ENCODE measurements at regions not wholly inside any gene's neighbourhood (a gene's known extent, or its start where the extent isn't known, plus 50 kb on each side); places are given as distances from the start of the nearest gene placed in this dataset.

GRCh38 chrY:8562456-8563090, 774.7 kb upstream of the TSPY4 start:
- DNase-seq (ENCODE audit: low read depth in 3 of 3): no peak

GRCh38 chrY:8564421-8564820, 772.8 kb upstream of the TSPY4 start:
- no peak for DNase-seq (ENCODE audit: low read depth in 3 of 3)

GRCh38 chrY:8566198-8566597, 771.1 kb upstream of the TSPY4 start:
- no peak for DNase-seq (ENCODE audit: low read depth in 3 of 3)

GRCh38 chrY:8570384-8570783, 766.9 kb upstream of the TSPY4 start:
- DNase-seq (ENCODE audit: low read depth in 3 of 3): no peak

- no peak for DNase-seq (ENCODE audit: low read depth in 3 of 3)
Observed at GRCh38 chrY:8572916-8573315, 764.3 kb upstream of the TSPY4 start.

- DNase-seq (ENCODE audit: low read depth in 3 of 3): no peak
Observed at GRCh38 chrY:8582277-8582850, 754.9 kb upstream of the TSPY4 start.

- DNase-seq (ENCODE audit: low read depth in 3 of 3): no peak
Observed at GRCh38 chrY:8583191-8583590, 754.1 kb upstream of the TSPY4 start.

GRCh38 chrY:8590641-8591040, 746.6 kb upstream of the TSPY4 start:
- no peak for DNase-seq (ENCODE audit: low read depth in 3 of 3)

- no peak for DNase-seq (ENCODE audit: low read depth in 3 of 3)
Observed at GRCh38 chrY:8591821-8592516, 745.3 kb upstream of the TSPY4 start.

GRCh38 chrY:8594657-8595056, 742.6 kb upstream of the TSPY4 start:
- DNase-seq (ENCODE audit: low read depth in 3 of 3): no peak

- DNase-seq (ENCODE audit: low read depth in 3 of 3): no peak
Observed at GRCh38 chrY:8599141-8599540, 738.1 kb upstream of the TSPY4 start.

- no peak for DNase-seq (ENCODE audit: low read depth in 3 of 3)
Observed at GRCh38 chrY:8610620-8611019, 726.6 kb upstream of the TSPY4 start.

- no peak for DNase-seq (ENCODE audit: low read depth in 3 of 3)
Observed at GRCh38 chrY:8611815-8612214, 725.4 kb upstream of the TSPY4 start.

- no peak for DNase-seq (ENCODE audit: low read depth in 3 of 3)
Observed at GRCh38 chrY:8618302-8618701, 719.0 kb upstream of the TSPY4 start.

GRCh38 chrY:8622156-8622555, 715.1 kb upstream of the TSPY4 start:
- no peak for DNase-seq (ENCODE audit: low read depth in 3 of 3)

- no peak for DNase-seq (ENCODE audit: low read depth in 3 of 3)
Observed at GRCh38 chrY:8622856-8623255, 714.4 kb upstream of the TSPY4 start.

- no peak for DNase-seq (ENCODE audit: low read depth in 3 of 3)
Observed at GRCh38 chrY:8629636-8630035, 707.6 kb upstream of the TSPY4 start.

GRCh38 chrY:8638111-8638510, 699.2 kb upstream of the TSPY4 start:
- DNase-seq (ENCODE audit: low read depth in 3 of 3): no peak

GRCh38 chrY:8644926-8645325, 692.3 kb upstream of the TSPY4 start:
- DNase-seq (ENCODE audit: low read depth in 3 of 3): no peak

- no peak for DNase-seq (ENCODE audit: low read depth in 3 of 3)
Observed at GRCh38 chrY:8652445-8652844, 684.8 kb upstream of the TSPY4 start.

- DNase-seq (ENCODE audit: low read depth in 3 of 3): no peak
Observed at GRCh38 chrY:8655017-8655416, 682.2 kb upstream of the TSPY4 start.

- no peak for DNase-seq (ENCODE audit: low read depth in 3 of 3)
Observed at GRCh38 chrY:8656101-8656500, 681.2 kb upstream of the TSPY4 start.

GRCh38 chrY:8656515-8656914, 680.7 kb upstream of the TSPY4 start:
- no peak for DNase-seq (ENCODE audit: low read depth in 3 of 3)
